GM20000 (cell line): ENCODE measurements at regions not wholly inside any gene's neighbourhood (a gene's known extent, or its start where the extent isn't known, plus 50 kb on each side); places are given as distances from the start of the nearest gene placed in this dataset.
"Not testable (repeated sequence)": the region's sequence is repeated elsewhere in the genome, so short reads cannot be mapped to it uniquely, and the experiment has no call there.

ENCODE experiments used
- DNase-seq: peaks from one replicate; pipeline ENCODE4 v3.0.0; 2012; ENCODE audit warnings: low spot score
- CTCF ChIP-seq: IDR thresholded peaks from 2 replicates; pipeline ENCODE4 v1.5.1; 2012; ENCODE audit warnings: mild to moderate bottlenecking, control low read depth; ENCODE audit errors: extremely low read depth, missing control alignments

GRCh38 chr5:90226433-90227099, 183.0 kb downstream of the CETN3 start:
- no peak for TF ChIP-seq CTCF
- DNase-seq = peak; percentile 12

GRCh38 chr5:90224342-90224741, 185.2 kb downstream of the CETN3 start:
- no peak for DNase-seq
- no peak for TF ChIP-seq CTCF

- no peak for TF ChIP-seq CTCF
- DNase-seq = no peak
Measured at GRCh38 chr5:90223756-90224155, 185.8 kb downstream of the CETN3 start.

GRCh38 chr5:90221951-90222350, 187.6 kb downstream of the CETN3 start:
- no peak for TF ChIP-seq CTCF
- no peak for DNase-seq

GRCh38 chr5:90220554-90220953, 189.0 kb downstream of the CETN3 start:
- DNase-seq = no peak
- TF ChIP-seq CTCF = no peak

GRCh38 chr5:90214991-90215390, 194.6 kb downstream of the CETN3 start:
- no peak for DNase-seq
- no peak for TF ChIP-seq CTCF

GRCh38 chr5:90208323-90208722, 201.2 kb downstream of the CETN3 start:
- not testable (repeated sequence) for DNase-seq

GRCh38 chr5:90201923-90202322, 207.6 kb downstream of the CETN3 start:
- TF ChIP-seq CTCF = no peak
- no peak for DNase-seq
